ENCODE measurements at regions not wholly inside any gene's neighbourhood (a gene's known extent, or its start where the extent isn't known, plus 50 kb on each side); places are given as distances from the start of the nearest gene placed in this dataset.
A peak's percentile ranks its signal among the peaks of the same experiment; 100 is the strongest.
"Not testable (repeated sequence)": the region's sequence is repeated elsewhere in the genome, so short reads cannot be mapped to it uniquely, and the experiment has no call there.

GRCh38 chr5:120817044-120817985 is 353.2 kb downstream of the PRR16 start:
- no peak for DNase-seq

DNA sequence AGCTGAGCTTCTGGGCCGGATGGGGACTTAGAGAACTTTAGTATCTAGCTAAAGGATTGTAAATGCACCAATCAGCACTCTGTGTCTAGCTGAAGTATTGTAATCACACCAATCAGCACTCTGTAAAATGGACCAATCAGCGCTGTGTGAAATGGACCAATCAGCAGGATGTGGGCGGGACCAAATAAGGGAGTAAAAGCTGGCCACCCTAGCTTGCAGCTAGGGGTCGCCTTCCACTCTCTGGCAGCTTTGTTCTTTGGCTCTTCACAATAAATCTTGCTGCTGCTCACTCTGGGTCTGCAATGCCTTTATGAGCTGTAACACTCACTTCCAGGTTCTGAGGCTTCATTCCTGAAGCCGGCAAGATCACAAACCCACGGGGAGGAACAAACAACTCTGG is 354.0 kb downstream of the PRR16 start:
- DNase-seq, result no peak

DNA sequence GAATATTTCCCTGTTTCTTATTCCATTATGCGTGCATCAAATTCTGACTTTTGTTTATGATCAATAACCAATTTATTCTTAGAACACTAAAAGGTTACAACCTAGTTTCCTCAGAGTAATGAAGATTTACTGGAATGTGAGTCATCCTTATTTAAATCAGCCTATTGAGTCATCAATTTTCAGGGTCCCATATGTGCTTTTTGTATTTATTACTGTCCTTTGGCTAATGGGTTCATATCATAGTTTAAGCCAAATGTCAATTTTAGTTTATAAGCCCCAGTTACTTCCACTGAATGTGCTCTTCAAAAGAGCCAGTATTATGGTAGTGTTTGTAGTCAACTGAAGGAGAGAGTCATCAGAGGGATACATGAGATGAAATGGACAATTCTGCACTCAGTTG is 359.2 kb downstream of the PRR16 start:
- no peak for DNase-seq

GRCh38 chr5:120831646-120832045 is 367.5 kb downstream of the PRR16 start:
- DNase-seq, result not testable (repeated sequence)

DNA sequence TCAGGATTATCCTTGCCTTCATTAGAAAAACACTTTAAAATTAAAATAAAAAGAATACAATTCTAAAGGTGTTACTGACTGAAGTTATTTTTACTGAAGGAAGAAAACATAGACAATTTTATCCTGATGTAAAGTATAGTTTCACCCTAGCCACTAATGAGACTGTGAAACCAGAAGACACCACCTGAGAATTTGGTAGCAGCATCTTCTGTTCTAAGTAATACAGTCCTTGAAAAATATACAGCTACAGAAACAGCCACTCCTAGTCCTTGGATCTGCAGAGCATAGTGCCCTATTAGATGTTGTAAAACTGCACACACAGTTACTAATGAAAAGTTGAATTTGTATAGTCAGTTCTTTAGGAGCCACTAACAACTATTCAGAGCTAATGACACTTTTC is 377.7 kb downstream of the PRR16 start:
- DNase-seq, result no peak

GRCh38 chr5:120843390-120843980 is 379.4 kb downstream of the PRR16 start:
- no peak for DNase-seq

GRCh38 chr5:120848883-120849282 is 384.8 kb downstream of the PRR16 start:
- DNase-seq, result peak; percentile 14

GRCh38 chr5:120852222-120852860 is 388.2 kb downstream of the PRR16 start:
- DNase-seq, result no peak

GRCh38 chr5:120866997-120867396 is 402.9 kb downstream of the PRR16 start:
- no peak for DNase-seq

- DNase-seq, result no peak
Observed at GRCh38 chr5:120869831-120870230, 405.7 kb downstream of the PRR16 start.

DNA sequence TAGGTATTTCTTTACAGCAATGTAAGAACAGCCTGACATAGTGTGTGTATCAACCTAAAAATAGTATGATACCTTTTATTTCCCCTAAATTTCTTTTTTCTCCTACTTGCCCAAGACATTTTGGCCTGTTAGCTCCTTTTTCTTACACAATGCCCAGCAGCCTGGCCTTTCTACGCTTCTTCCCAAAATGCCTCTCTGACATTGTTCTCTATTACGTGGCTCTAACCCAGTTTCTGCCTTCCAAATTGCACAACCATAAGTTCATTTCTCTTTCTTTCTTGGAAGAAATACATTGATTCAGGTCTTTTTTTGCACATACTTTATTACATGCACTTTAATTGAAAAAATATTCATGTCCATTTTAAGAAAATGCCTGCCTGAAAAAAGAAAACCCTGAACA is 408.2 kb downstream of the PRR16 start:
- no peak for DNase-seq

DNA sequence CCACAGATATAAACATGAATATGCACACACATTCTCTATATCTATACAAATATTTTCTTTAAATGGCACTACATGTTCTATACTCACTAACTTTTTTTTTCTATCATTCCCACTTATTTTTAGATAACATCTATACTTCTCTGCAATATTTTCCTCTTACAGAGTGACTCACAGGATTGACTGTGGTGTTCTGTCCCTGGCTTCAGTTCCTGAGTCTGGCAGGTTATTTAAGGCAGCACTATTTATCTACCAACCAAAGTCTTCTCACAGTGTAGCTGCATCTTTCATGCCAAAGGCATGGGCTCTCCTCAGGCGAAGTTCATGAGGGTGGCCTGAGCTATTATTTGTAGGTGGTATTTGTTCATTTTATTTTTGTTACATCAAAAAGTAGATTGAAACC is 409.0 kb downstream of the PRR16 start:
- no peak for DNase-seq

- no peak for DNase-seq
Observed at GRCh38 chr5:120874081-120874862, 410.2 kb downstream of the PRR16 start.

DNA sequence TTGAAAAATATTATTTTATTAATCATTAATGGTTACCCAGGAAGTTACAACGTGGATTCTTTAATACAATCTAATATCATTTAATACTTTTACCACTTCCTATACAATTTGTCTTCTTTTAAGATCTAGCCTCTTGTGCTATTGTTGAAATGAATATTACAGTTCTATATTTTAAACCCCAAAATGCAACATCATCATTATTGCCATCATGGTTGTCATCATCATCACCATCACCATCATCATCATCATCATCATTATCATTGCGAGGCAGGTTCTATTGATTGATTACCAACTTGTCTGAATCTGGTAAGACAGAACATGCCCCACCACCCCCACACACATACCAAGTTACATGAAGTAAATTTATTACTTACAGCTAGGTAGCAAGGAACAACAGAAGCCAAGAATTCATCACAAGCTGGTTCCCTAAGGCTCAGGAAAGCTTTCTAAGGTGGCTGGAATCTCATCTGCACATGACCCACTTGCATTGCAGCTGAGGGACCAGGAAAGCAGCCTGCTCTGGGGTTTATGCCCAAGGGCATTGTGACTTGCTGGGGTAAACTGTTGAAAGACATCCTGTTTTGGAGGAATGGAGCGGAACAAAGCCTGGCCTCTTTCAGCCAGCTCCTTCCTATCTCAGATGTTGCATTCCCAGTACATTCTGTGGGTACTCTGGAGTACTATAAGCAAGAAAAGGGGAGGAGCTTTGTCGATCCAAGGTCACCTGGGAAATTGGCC is 418.1 kb downstream of the PRR16 start:
- no peak for DNase-seq

- no peak for DNase-seq
Observed at GRCh38 chr5:120886351-120886860, 422.3 kb downstream of the PRR16 start.

DNA sequence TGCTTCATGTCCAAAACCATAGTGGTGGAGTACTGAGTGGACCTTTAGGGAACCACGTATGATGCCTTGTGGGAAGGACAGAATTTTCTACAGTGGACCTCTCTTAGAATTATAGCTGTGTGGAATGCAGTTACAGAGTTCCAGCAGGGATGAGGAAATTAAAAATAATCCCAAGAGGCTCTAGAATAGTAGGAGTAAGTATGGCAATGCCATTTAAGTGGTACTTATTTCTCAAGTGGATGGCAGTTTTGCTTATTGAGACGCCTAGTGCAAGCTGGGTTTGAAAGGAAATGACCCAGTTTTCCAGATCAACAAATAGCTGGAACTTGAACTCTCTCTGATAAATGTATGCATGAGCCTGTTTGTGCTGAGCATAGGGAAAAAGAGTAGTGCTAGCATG is 431.6 kb downstream of the PRR16 start:
- DNase-seq, result no peak

DNA sequence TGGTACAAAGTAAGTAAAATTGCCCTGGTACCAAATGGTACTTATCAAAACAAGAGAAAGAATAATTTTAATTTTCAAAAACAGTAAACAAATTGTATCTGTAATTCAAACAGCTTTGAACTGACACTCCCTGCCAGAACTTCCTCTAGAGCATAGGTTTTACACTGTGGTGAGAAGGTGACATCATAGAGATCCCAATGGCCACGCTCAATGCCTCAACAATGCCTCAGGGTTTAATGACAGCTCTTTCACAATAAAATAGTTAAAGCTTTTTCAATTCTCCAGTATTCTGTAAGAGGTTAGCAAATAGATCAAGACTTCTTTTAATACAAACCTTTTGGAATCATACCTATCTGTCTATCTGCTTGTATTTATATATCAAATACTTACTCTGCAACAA is 437.1 kb downstream of the PRR16 start:
- no peak for DNase-seq

- no peak for DNase-seq
Observed at GRCh38 chr5:120907953-120908352, 443.9 kb downstream of the PRR16 start.

DNA sequence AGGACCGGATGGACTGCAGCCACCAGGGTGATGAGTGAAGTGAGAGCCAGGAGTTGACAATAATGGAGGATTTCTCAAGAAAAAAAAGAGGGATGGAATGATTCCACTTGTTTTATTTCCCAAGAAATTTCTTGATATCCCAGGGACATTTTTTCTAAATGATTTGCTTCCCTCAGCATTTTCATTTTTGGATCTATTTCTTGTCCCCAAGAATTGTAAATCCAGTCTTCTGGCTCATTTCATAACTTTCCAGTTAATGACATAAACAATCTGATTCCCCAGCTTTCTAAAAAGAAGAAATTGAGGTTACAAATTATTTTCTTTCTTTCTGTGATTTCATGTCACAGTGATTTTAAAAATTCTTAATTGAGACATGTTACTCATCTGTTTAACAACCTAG is 446.5 kb downstream of the PRR16 start:
- DNase-seq, result peak; percentile 18

- no peak for DNase-seq
Observed at GRCh38 chr5:120913396-120913795, 449.3 kb downstream of the PRR16 start.

DNA sequence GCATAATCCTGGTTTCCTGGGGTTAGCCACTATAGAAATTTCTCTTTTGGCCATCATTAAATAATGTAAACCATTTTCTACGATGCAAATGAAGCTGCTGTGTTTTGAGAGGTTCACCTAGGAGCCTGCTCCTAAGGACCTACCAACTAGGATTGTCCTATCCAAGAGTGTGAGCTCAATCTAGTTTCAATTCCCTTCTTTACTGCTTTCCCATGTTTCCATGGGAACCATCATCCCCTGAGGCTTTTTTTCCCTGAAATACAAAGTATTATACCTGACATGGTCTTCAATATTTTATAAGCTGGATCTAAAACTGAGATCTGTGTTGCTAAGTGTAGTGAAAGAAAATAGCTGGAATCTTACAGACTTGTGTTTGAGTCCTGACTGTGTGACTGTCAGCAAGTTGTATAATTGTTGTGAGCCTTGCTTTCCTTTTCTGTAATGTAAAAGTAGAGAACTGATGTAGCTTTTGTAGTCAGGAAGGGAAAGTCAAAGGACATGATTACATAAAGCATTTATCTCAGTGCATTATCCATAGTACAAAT is 453.2 kb downstream of the PRR16 start:
- DNase-seq, result peak; percentile 63

DNA sequence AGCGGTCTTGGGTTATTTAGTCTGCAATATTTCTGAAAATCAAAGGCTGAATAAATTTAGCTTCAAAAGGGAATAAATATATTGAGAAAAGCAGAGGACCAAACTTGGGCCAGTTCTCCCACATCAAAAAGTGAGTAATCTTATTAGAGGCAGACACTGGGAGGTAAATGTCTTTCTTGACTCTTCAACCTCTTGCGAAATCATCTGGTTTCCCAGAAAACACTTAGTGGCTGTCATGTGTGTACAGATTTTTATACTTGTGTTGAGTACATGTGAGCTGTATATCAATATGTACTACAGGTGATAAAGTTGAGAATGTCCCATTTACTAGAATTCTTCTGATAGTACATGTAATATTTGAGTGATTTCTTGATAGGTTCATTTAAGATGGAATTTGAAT is 454.9 kb downstream of the PRR16 start:
- DNase-seq, result no peak

Measured in eye (tissue), 1 donor.